HK-2 (cell line): ENCODE measurements at regions not wholly inside any gene's neighbourhood (a gene's known extent, or its start where the extent isn't known, plus 50 kb on each side); places are given as distances from the start of the nearest gene placed in this dataset.
"Not testable (repeated sequence)": the region's sequence is repeated elsewhere in the genome, so short reads cannot be mapped to it uniquely, and the experiment has no call there.

Experiments used
- DNase-seq: peaks from one replicate; pipeline ENCODE4 v3.0.0-alpha.2; 2018; ENCODE audit not compliant: unreplicated experiment

GRCh38 chr12:25793196-25793595, 165.3 kb upstream of the RASSF8 start:
- no peak for DNase-seq

GRCh38 chr12:25794571-25794970, 163.9 kb upstream of the RASSF8 start:
- DNase-seq: no peak

GRCh38 chr12:25796523-25797000, 161.9 kb upstream of the RASSF8 start:
- no peak for DNase-seq

- peak; percentile 5 for DNase-seq
Observed at GRCh38 chr12:25797386-25797785, 161.1 kb upstream of the RASSF8 start.

- no peak for DNase-seq
Observed at GRCh38 chr12:25797949-25798348, 160.5 kb upstream of the RASSF8 start.

GRCh38 chr12:25800101-25800500, 158.4 kb upstream of the RASSF8 start:
- no peak for DNase-seq

GRCh38 chr12:25801734-25802133, 156.7 kb upstream of the RASSF8 start:
- DNase-seq: no peak

- DNase-seq: no peak
Observed at GRCh38 chr12:25802143-25802542, 156.3 kb upstream of the RASSF8 start.

GRCh38 chr12:25803029-25803664, 155.3 kb upstream of the RASSF8 start:
- DNase-seq: not testable (repeated sequence)

- not testable (repeated sequence) for DNase-seq
Observed at GRCh38 chr12:25804286-25804685, 154.2 kb upstream of the RASSF8 start.

GRCh38 chr12:25806271-25806670, 152.2 kb upstream of the RASSF8 start:
- DNase-seq: no peak

- DNase-seq: no peak
Observed at GRCh38 chr12:25808604-25809003, 149.9 kb upstream of the RASSF8 start.

- DNase-seq: no peak
Observed at GRCh38 chr12:25810683-25811082, 147.8 kb upstream of the RASSF8 start.

GRCh38 chr12:25811656-25812126, 146.8 kb upstream of the RASSF8 start:
- no peak for DNase-seq

- DNase-seq: no peak
Observed at GRCh38 chr12:25812295-25812694, 146.2 kb upstream of the RASSF8 start.

GRCh38 chr12:25813843-25814242, 144.6 kb upstream of the RASSF8 start:
- DNase-seq: no peak

- no peak for DNase-seq
Observed at GRCh38 chr12:25816637-25817036, 141.8 kb upstream of the RASSF8 start.

- DNase-seq: no peak
Observed at GRCh38 chr12:25817166-25817565, 141.3 kb upstream of the RASSF8 start.

- DNase-seq: no peak
Observed at GRCh38 chr12:25818596-25819390, 139.7 kb upstream of the RASSF8 start.

GRCh38 chr12:25819691-25820090, 138.8 kb upstream of the RASSF8 start:
- no peak for DNase-seq

GRCh38 chr12:25822281-25822680, 136.2 kb upstream of the RASSF8 start:
- DNase-seq: no peak

GRCh38 chr12:25824734-25825133, 133.7 kb upstream of the RASSF8 start:
- DNase-seq: no peak

GRCh38 chr12:25825446-25825845, 133.0 kb upstream of the RASSF8 start:
- no peak for DNase-seq
